Endothelial cell of umbilical vein (primary cell): ENCODE measurements at regions not wholly inside any gene's neighbourhood (a gene's known extent, or its start where the extent isn't known, plus 50 kb on each side); places are given as distances from the start of the nearest gene placed in this dataset.

Experiments
- BruUV-seq: library from RNA; stranded (reverse); fragments of 400-500 nt; replicated peaks from 2 replicates; lab custom pipeline; 2021; lab: Mats Ljungman, UMichigan
- CTCF ChIA-PET: fragments of 300-600, 350-600 bp; sonication (Branson Sonifier 250); formaldehyde crosslinking; loops from one replicate; lab custom pipeline; 2021; ENCODE audit warnings: antibody characterized with exemption, inconsistent platforms; lab: Charles Lee
- POLR2A ChIA-PET: fragments of 300-600, 350-600 bp; sonication (Branson Sonifier 250); formaldehyde crosslinking; loops from one replicate; lab custom pipeline; 2021; ENCODE audit warnings: antibody characterized with exemption, inconsistent platforms; lab: Charles Lee
- DNase-seq: peaks from one replicate; pipeline ENCODE4 v3.0.0-alpha.2; 2011; ENCODE audit warnings: low read depth, low spot score
- FAIRE-seq: peaks from 2 replicates; lab custom pipeline; 2011; peaks lifted over from hg19 to GRCh38; lab: Jason Lieb, UNC
- H2AFZ ChIP-seq: 2 replicates; pipeline ENCODE4 v1.6.0; 2012; ENCODE audit warnings: low read depth, low read length, control low read depth, inconsistent platforms
- H3K27ac ChIP-seq: 2 replicates; pipeline ENCODE4 v1.5.1; 2011; ENCODE audit warnings: low read depth, mild to moderate bottlenecking, control low read depth, low read length, moderate library complexity; ENCODE audit not compliant: insufficient read depth
- H3K27me3 ChIP-seq, 2 experiments: 2 replicates each; pipeline versions ENCODE4 v1.6.0 to v1.6.1; 2011; ENCODE audit warnings: low read length in 2 of 2, mixed read lengths in 1 of 2; ENCODE audit not compliant: control insufficient read depth in 2 of 2, insufficient read depth in 2 of 2
- H3K36me3 ChIP-seq, 2 experiments: 2 replicates in 1 of 2; 3 replicates in 1 of 2; pipeline ENCODE4 v1.5.1; 2011; ENCODE audit warnings: low read length in 2 of 2, mild to moderate bottlenecking in 1 of 2, moderate library complexity in 1 of 2; ENCODE audit not compliant: control insufficient read depth in 2 of 2, insufficient read depth in 2 of 2; ENCODE audit errors: extremely low read depth in 1 of 2
- H3K4me1 ChIP-seq: 3 replicates; pipeline ENCODE4 v1.5.1; 2011; ENCODE audit warnings: mild to moderate bottlenecking, low read length; ENCODE audit not compliant: control insufficient read depth, insufficient read depth; ENCODE audit errors: extremely low read depth
- H3K4me2 ChIP-seq: 2 replicates; pipeline ENCODE4 v1.6.1; 2011; ENCODE audit warnings: low read length, control low read depth, mixed read lengths; ENCODE audit not compliant: insufficient read depth
- H3K4me3 ChIP-seq, 3 experiments: fragments of 200-600 bp in 1 of 3; sonication (generic), shearing (Covaris generic) in 1 of 3; replicated peaks in 1 of 3; 2 replicates each; pipeline ENCODE4 v1.5.1; 2011 to 2016; ENCODE audit warnings: control low read depth in 3 of 3, low read length in 3 of 3, mild to moderate bottlenecking in 2 of 3, inconsistent platforms in 1 of 3, low read depth in 1 of 3, moderate library complexity in 1 of 3; ENCODE audit not compliant: insufficient read depth in 1 of 3
- H3K79me2 ChIP-seq: 2 replicates; pipeline ENCODE4 v1.6.0; 2012; ENCODE audit warnings: low read length, inconsistent platforms; ENCODE audit not compliant: control insufficient read depth, insufficient read depth
- H3K9ac ChIP-seq: replicated peaks from 2 replicates; pipeline ENCODE3; 2011; ENCODE audit warnings: low read length, control low read depth; ENCODE audit not compliant: insufficient read depth; ENCODE audit errors: extremely low read depth
- H3K9me1 ChIP-seq: replicated peaks from 3 replicates; pipeline ENCODE4 v1.6.0; 2011; ENCODE audit warnings: mild to moderate bottlenecking, low read length; ENCODE audit not compliant: control insufficient read depth, insufficient read depth; ENCODE audit errors: extremely low read depth
- H3K9me3 ChIP-seq: replicated peaks from 2 replicates; pipeline ENCODE4 v1.5.1; 2012; ENCODE audit warnings: low read length, inconsistent platforms; ENCODE audit not compliant: control insufficient read depth, insufficient read depth
- H4K20me1 ChIP-seq: replicated peaks from 2 replicates; pipeline ENCODE3; 2011; ENCODE audit warnings: mild to moderate bottlenecking, low read length; ENCODE audit not compliant: control insufficient read depth, insufficient read depth; ENCODE audit errors: extremely low read depth
- CTCF ChIP-seq, 2 donors: IDR thresholded peaks; 1 replicate in 1 of 2; 2 replicates in 1 of 2; pipeline ENCODE4 v1.5.1; 2011; ENCODE audit warnings: low read length in 2 of 2, mild to moderate bottlenecking in 2 of 2, moderate library complexity in 2 of 2, control low read depth in 1 of 2, inconsistent platforms in 1 of 2, low read depth in 1 of 2; ENCODE audit not compliant: insufficient read depth in 1 of 2; ENCODE audit errors: extremely low read depth in 1 of 2
- EZH2 ChIP-seq: IDR thresholded peaks from 2 replicates; pipeline ENCODE4 v1.6.1; 2012; ENCODE audit warnings: borderline replicate concordance, low read depth, mild to moderate bottlenecking, moderate library complexity, low read length, inconsistent platforms; ENCODE audit not compliant: severe bottlenecking
- FOS ChIP-seq: IDR thresholded peaks from 2 replicates; pipeline ENCODE4 v1.6.1; 2011; ENCODE audit warnings: mild to moderate bottlenecking, low read length, moderate library complexity, borderline replicate concordance; ENCODE audit not compliant: insufficient read depth
- GATA2 ChIP-seq: IDR thresholded peaks from 2 replicates; pipeline ENCODE4 v1.7.0; 2011; ENCODE audit warnings: low read depth, mild to moderate bottlenecking, moderate library complexity, mixed read lengths, low read length; ENCODE audit not compliant: insufficient read length, insufficient read depth
- JUN ChIP-seq: IDR thresholded peaks from 2 replicates; pipeline ENCODE4 v1.6.1; 2011; ENCODE audit warnings: borderline replicate concordance, low read depth; ENCODE audit not compliant: insufficient read length, insufficient read depth
- MAX ChIP-seq: IDR thresholded peaks from 2 replicates; pipeline ENCODE4 v1.6.1; 2011; ENCODE audit not compliant: insufficient read depth, insufficient read length
- MYC ChIP-seq: IDR thresholded peaks from one replicate; pipeline ENCODE4 v1.6.1; 2011; ENCODE audit warnings: mild to moderate bottlenecking, low read depth, low read length
- POLR2A ChIP-seq: IDR thresholded peaks from 2 replicates; pipeline ENCODE4 v1.6.1; 2012; ENCODE audit warnings: low read depth, mild to moderate bottlenecking, control low read depth, low read length
- POLR2AphosphoS5 ChIP-seq: IDR thresholded peaks from 2 replicates; pipeline ENCODE4 v1.6.1; 2012; ENCODE audit warnings: low read depth, mild to moderate bottlenecking, control low read depth, low read length, moderate library complexity; ENCODE audit not compliant: insufficient read depth
- dilution Hi-C: fragments of 300-500 bp; cut with MboI; formaldehyde crosslinking; loops from one replicate; pipeline ENCODE4 v1.15.0; 2019; ENCODE audit warnings: low sequenced_read_pairs; ENCODE audit not compliant: extremely low pct_ligation_motif_present
- intact Hi-C: fragments of 100-400 bp; cut with micrococcal nuclease; formaldehyde crosslinking; loops from one replicate; pipeline ENCODE4 v1.10.0; 2022

- FAIRE-seq: no peak
- Histone ChIP-seq H3K36me3 (no peaks in the 10 kb centered on the region), H3K79me2 (no peaks in the 10 kb centered on the region), H2AFZ (no peak overlapping the region), H3K4me3 (no peak overlapping the region), H3K9me3 (no peaks in the 10 kb centered on the region), H3K9me1 (no peaks in the 10 kb centered on the region), H3K9ac (no peak overlapping the region), H3K27me3 (no peaks in the 10 kb centered on the region), H3K4me2 (no peak overlapping the region), H4K20me1 (no peaks in the 10 kb centered on the region), H3K27ac (no peak overlapping the region), H3K4me1 (no peaks in the 10 kb centered on the region)
- TF ChIP-seq MAX: no peak
- TF ChIP-seq JUN: no peak
- TF ChIP-seq FOS: no peak
- TF ChIP-seq MYC: no peak
- TF ChIP-seq GATA2: no peak
- no peak for TF ChIP-seq EZH2
- DNase-seq: no peak
- intact Hi-C loops: no loop called here
- dilution Hi-C loops: no loop called here
- POLR2A ChIA-PET: no interaction called here
- CTCF ChIA-PET: interaction anchor here (1.1 to 1.6 kb wide), 2 partner anchors 8 to 13 kb away, joined by 4 to 5 read pairs; no protein-coding TSS in a partner anchor
- BruUV-seq: no TSS peak
Observed at GRCh38 chr1:191734321-191734720, 423.9 kb upstream of the RGS18 start.

- Histone ChIP-seq H3K36me3 (no peaks in the 10 kb centered on the region), H3K4me1 (no peaks in the 10 kb centered on the region), H3K27ac (no peak overlapping the region), H4K20me1 (no peaks in the 10 kb centered on the region), H3K9ac (no peak overlapping the region), H3K4me2 (no peak overlapping the region), H3K9me3 (no peaks in the 10 kb centered on the region), H3K79me2 (no peaks in the 10 kb centered on the region), H2AFZ (no peak overlapping the region), H3K27me3 (no peaks in the 10 kb centered on the region), H3K4me3 (no peak overlapping the region), H3K9me1 (no peaks in the 10 kb centered on the region)
- dilution Hi-C loops (no loop called here), intact Hi-C loops (no loop called here)
- ChIA-PET POLR2A (no interaction called here), CTCF (no interaction called here)
- BruUV-seq: no TSS peak
- DNase-seq (no peak), FAIRE-seq (no peak)
- TF ChIP-seq POLR2A (no peak), EZH2 (no peak), JUN (no peak), FOS (no peak), MYC (no peak), GATA2 (no peak), POLR2AphosphoS5 (no peak), CTCF (IDR thresholded peaks at IDR 0.05; ENCODE audit: extremely low read depth in 1 of 2, insufficient read depth in 1 of 2, low read depth in 1 of 2, low read length in 2 of 2) (no peak), MAX (no peak)
Observed at GRCh38 chr1:191739544-191739943, 418.7 kb upstream of the RGS18 start.
